Endothelial cell (in vitro differentiated cells): ENCODE measurements at regions not wholly inside any gene's neighbourhood (a gene's known extent, or its start where the extent isn't known, plus 50 kb on each side); places are given as distances from the start of the nearest gene placed in this dataset.

Experiments used
- DNase-seq: peaks from one replicate; pipeline ENCODE4 v3.0.0; 2021; ENCODE audit warnings: low spot score
- H3K27ac Mint-ChIP-seq: one replicate; pipeline ENCODE4 v1.8.0; 2021; ENCODE audit warnings: mixed read lengths, inconsistent platforms; ENCODE audit not compliant: unreplicated experiment
- H3K27me3 Mint-ChIP-seq: one replicate; pipeline ENCODE4 v1.8.0; 2021; ENCODE audit warnings: mild to moderate bottlenecking, moderate library complexity, mixed read lengths, inconsistent platforms; ENCODE audit not compliant: unreplicated experiment
- H3K36me3 Mint-ChIP-seq: one replicate; pipeline ENCODE4 v1.8.0; 2021; ENCODE audit warnings: mild to moderate bottlenecking, low read depth, mixed read lengths, inconsistent platforms; ENCODE audit not compliant: unreplicated experiment
- H3K4me1 Mint-ChIP-seq: one replicate; pipeline ENCODE4 v1.8.0; 2021; ENCODE audit warnings: mild to moderate bottlenecking, mixed read lengths, inconsistent platforms; ENCODE audit not compliant: unreplicated experiment
- H3K4me3 Mint-ChIP-seq: one replicate; pipeline ENCODE4 v1.8.0; 2021; ENCODE audit warnings: mild to moderate bottlenecking, mixed read lengths, inconsistent platforms; ENCODE audit not compliant: unreplicated experiment
- H3K9me3 Mint-ChIP-seq: one replicate; pipeline ENCODE4 v1.8.0; 2021; ENCODE audit warnings: mixed read lengths, inconsistent platforms; ENCODE audit not compliant: unreplicated experiment
- CTCF ChIP-seq: fragments of 200-600 bp; sonication (generic); IDR thresholded peaks from one replicate; pipeline ENCODE4 v1.5.0; 2021; ENCODE audit warnings: antibody characterized with exemption; ENCODE audit not compliant: unreplicated experiment

- no peaks in the 10 kb centered on the region for H3K4me1 Mint-ChIP-seq
- H3K36me3 Mint-ChIP-seq: no peaks in the 10 kb centered on the region
- no peak for DNase-seq
- H3K9me3 Mint-ChIP-seq: no peaks in the 10 kb centered on the region
- no peak for TF ChIP-seq CTCF
- H3K4me3 Mint-ChIP-seq: no peak overlapping the region
- no peak overlapping the region for H3K27ac Mint-ChIP-seq
- no peaks in the 10 kb centered on the region for H3K27me3 Mint-ChIP-seq
Observed at GRCh38 chr3:152970851-152971250, 135.9 kb downstream of the P2RY1 start.

DNA sequence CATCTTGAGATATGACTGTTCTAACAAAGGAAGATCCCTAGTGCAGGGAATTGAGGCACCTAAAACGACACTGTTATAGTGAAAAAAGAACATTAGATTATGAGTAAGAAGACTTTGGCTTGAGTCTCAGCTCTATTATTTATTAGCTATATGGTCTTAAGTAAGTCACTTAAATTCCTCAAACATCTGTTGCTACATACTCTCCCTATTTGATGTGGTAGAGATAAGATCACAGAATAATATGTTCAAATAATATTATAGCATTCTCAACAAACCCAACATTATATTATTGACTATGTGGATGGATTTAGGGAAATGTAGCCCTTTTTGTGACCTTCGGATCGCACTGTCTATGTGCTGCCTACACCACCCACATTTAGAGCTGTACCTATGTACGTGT is 136.9 kb downstream of the P2RY1 start:
- Mint-ChIP-seq H3K4me1 (no peaks in the 10 kb centered on the region), H3K27ac (no peak overlapping the region), H3K9me3 (no peaks in the 10 kb centered on the region), H3K36me3 (no peaks in the 10 kb centered on the region), H3K27me3 (no peaks in the 10 kb centered on the region), H3K4me3 (no peak overlapping the region)
- DNase-seq: no peak
- TF ChIP-seq CTCF: no peak

GRCh38 chr3:152973575-152973974 is 138.6 kb downstream of the P2RY1 start:
- Mint-ChIP-seq H3K4me3 (no peak overlapping the region), H3K27me3 (no peaks in the 10 kb centered on the region), H3K27ac (no peak overlapping the region), H3K9me3 (no peaks in the 10 kb centered on the region), H3K36me3 (no peaks in the 10 kb centered on the region), H3K4me1 (no peaks in the 10 kb centered on the region)
- TF ChIP-seq CTCF: no peak
- no peak for DNase-seq

- no peaks in the 10 kb centered on the region for H3K4me1 Mint-ChIP-seq
- H3K9me3 Mint-ChIP-seq: no peaks in the 10 kb centered on the region
- no peak for TF ChIP-seq CTCF
- no peak overlapping the region for H3K27ac Mint-ChIP-seq
- H3K36me3 Mint-ChIP-seq: no peaks in the 10 kb centered on the region
- DNase-seq: no peak
- H3K4me3 Mint-ChIP-seq: no peak overlapping the region
- H3K27me3 Mint-ChIP-seq: no peaks in the 10 kb centered on the region
Observed at GRCh38 chr3:152976239-152976638, 141.3 kb downstream of the P2RY1 start.

GRCh38 chr3:152977366-152977765 is 142.4 kb downstream of the P2RY1 start:
- Mint-ChIP-seq H3K27me3 (no peaks in the 10 kb centered on the region), H3K36me3 (no peaks in the 10 kb centered on the region), H3K4me3 (no peak overlapping the region), H3K9me3 (no peaks in the 10 kb centered on the region), H3K27ac (no peak overlapping the region), H3K4me1 (no peaks in the 10 kb centered on the region)
- no peak for DNase-seq
- TF ChIP-seq CTCF: no peak
